Mucosa of rectum (tissue), 2 donors: ENCODE measurements at regions not wholly inside any gene's neighbourhood (a gene's known extent, or its start where the extent isn't known, plus 50 kb on each side); places are given as distances from the start of the nearest gene placed in this dataset.

ENCODE experiments used
- H3K27ac ChIP-seq, 2 donors: one replicate each; pipeline ENCODE4 v1.7.0; 2013; ENCODE audit warnings: inconsistent platforms in 2 of 2, low read depth in 2 of 2, low read length in 2 of 2
- H3K27me3 ChIP-seq, 2 donors: one replicate each; pipeline ENCODE4 v1.7.0; 2013; ENCODE audit warnings: low read length in 2 of 2; ENCODE audit not compliant: control insufficient read depth in 2 of 2, insufficient read depth in 2 of 2
- H3K36me3 ChIP-seq, 2 donors: one replicate each; pipeline ENCODE4 v1.7.0; 2013; ENCODE audit warnings: low read length in 2 of 2; ENCODE audit not compliant: control insufficient read depth in 2 of 2, insufficient read depth in 2 of 2
- H3K4me1 ChIP-seq, 2 donors: one replicate each; pipeline ENCODE4 v1.7.0; 2013; ENCODE audit warnings: low read length in 2 of 2, mild to moderate bottlenecking in 1 of 2; ENCODE audit not compliant: control insufficient read depth in 2 of 2, insufficient read depth in 2 of 2
- H3K4me3 ChIP-seq, 2 donors: one replicate each; pipeline ENCODE4 v1.7.0; 2013; ENCODE audit warnings: low read length in 2 of 2
- H3K9ac ChIP-seq, 2 donors: one replicate each; pipeline ENCODE4 v1.7.0; 2013; ENCODE audit warnings: low read length in 2 of 2, low read depth in 1 of 2, mild to moderate bottlenecking in 1 of 2
- H3K9me3 ChIP-seq, 2 donors: one replicate each; pipeline ENCODE4 v1.7.0; 2013; ENCODE audit warnings: low read length in 2 of 2; ENCODE audit not compliant: control insufficient read depth in 2 of 2
- donor health status: healthy.
- donor health status: Normal muscosa, but diverticular disease.

DNA sequence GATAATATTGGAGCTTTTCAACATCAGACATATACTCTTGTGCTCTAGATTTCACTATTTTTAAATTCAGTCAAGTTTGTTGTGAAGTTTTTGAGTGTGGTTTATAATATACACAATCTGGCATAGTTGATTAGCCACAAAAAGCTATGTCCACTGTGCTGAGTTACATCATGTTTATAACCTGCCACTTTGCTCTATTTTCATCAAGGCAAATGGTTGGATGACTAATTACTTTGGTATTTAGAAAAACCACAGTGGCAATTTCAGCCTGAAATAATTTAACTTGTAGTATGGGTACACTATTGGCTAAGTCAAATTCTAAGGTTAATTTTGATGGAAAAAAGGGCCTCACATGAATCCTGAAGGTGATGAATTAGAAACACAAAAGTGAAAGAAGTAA lies 262.6 kb downstream of the C4orf33 start:
- Histone ChIP-seq H3K4me1 (no peaks in the 10 kb centered on the region), H3K27ac (no peak overlapping the region), H3K9ac (no peak overlapping the region), H3K4me3 (no peak overlapping the region), H3K9me3 (no peaks in the 10 kb centered on the region), H3K36me3 (no peaks in the 10 kb centered on the region), H3K27me3 (peaks cover 0 to 5% of the 10 kb centered on the region in 2 donors)

DNA sequence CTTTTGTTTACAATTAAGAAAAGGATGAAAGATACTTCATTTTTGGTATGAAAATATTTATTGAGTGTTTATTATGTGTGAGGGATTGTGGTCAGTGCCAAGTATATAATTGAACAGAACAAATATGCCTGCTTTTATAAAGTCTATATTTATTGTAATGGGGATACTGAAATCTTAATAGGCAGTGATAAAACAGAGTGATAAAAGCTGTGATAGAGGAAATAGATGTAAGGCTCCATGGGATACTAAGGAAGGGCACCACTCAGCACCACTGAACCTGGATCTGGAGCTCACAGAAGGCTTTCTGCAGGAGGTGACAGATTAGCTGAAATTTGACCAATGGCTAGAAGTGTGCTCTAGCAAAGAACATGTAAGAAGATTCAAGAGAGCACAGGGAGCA lies 263.5 kb downstream of the C4orf33 start:
- peaks cover 0 to 8% of the 10 kb centered on the region in 2 donors for H3K27me3 ChIP-seq
- no peaks in the 10 kb centered on the region for H3K9me3 ChIP-seq
- no peaks in the 10 kb centered on the region for H3K36me3 ChIP-seq
- H3K9ac ChIP-seq: no peak overlapping the region
- H3K27ac ChIP-seq: no peak overlapping the region
- no peak overlapping the region for H3K4me3 ChIP-seq
- H3K4me1 ChIP-seq: no peaks in the 10 kb centered on the region

DNA sequence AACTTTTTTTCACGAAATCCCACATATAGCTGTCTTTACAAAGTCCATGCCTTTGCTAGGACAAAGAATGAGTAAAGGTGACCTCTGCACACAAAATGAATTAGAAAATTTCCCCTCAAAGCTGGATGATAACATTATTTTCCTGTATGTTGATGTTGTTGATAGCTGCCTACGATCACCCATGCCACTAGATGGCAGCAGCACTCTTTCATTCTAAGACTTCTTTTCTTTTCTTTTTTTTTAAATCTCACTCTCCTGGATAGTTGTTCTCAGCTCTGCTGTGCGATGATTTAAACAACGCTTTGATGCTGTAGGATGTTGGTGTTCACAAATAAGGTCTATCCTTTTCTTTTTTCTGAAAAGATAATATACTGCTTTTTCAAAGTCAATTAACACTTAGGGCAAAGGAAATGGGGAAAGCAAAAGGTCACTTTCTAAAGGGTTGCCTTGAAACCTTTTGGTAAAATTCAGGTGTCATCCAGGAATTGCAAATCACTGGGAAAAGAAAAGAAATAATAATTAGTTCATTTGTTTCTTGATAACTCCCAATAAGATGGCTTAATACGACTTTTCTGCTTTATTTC lies 266.8 kb downstream of the C4orf33 start:
- Histone ChIP-seq H3K9ac (no peak overlapping the region), H3K27ac (no peak overlapping the region)

DNA sequence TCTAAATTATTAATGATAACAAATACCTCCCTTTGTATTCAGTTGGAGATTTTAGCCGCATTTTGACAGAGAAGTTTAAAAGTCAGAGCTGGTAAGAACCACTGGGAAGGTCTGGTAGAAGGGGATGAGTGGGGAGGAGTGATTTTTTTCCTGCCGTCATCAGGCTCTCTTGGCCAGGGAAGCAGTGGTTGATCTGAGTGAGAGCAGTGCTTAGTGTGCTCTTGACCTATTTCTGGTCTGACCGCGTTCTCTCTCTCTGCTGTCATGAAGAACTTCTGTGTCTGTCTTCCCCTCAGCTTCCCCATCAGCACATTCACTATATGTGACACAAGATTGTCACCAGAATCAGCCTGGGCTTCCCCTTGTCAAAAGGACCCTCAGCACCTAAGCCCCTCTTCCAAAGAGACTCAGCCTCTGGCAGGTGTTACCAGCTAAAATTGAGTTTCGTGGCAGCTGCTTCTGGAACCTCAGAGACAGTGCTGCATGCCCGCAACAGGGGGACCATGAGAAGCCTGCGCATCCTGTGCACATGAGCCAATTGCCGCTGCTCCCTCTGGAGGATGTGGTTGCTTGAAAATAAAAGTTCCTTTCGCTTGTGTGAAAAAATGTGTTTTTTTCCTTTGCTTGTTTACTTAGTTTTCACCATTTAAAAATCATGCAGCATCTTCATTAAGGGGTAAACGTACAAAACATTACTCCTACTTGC lies 268.9 kb downstream of the C4orf33 start:
- H3K9me3 ChIP-seq: no peaks in the 10 kb centered on the region
- no peaks in the 10 kb centered on the region for H3K4me1 ChIP-seq
- H3K27me3 ChIP-seq: peaks cover 0 to 8% of the 10 kb centered on the region in 2 donors

More for the DNA sequence above, 266.8 kb downstream of the C4orf33 start:
- Histone ChIP-seq H3K27me3 (peaks cover 0 to 8% of the 10 kb centered on the region in 2 donors), H3K36me3 (no peaks in the 10 kb centered on the region), H3K9me3 (no peaks in the 10 kb centered on the region), H3K4me3 (no peak overlapping the region), H3K4me1 (no peaks in the 10 kb centered on the region)

DNA sequence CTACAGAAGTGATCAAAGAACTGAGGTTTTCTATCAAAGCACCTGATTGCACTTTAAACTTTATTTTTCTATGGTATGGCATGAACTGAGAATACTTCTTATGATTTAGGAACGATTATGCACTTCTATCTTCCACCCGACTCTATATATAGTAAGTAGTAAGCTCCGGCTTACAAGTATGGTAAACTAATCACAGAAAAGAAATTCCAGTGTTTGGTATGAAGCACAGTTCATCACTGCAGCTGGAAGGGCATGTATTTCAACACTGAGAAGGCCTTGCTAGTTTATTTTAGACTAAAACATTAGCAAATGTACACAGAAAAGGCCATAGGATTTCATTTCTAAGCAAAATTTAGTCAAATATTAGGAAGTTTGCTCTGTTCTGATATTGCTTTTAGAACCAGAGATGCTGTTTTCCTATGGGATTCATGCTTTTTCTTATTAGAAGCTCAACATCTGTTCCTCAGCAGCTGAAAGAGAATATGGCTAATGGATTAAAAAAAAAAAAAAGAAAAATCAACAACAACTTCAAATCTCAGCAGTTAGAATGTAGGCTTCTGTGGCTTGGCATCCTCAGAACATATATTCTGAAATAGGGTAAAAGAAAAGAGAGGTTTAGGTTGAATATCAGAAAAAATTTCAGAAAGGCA lies 273.5 kb downstream of the C4orf33 start:
- Histone ChIP-seq H3K4me1 (no peaks in the 10 kb centered on the region), H3K27me3 (no peaks in the 10 kb centered on the region), H3K36me3 (no peaks in the 10 kb centered on the region), H3K4me3 (no peak overlapping the region), H3K27ac (no peak overlapping the region), H3K9ac (no peak overlapping the region), H3K9me3 (no peaks in the 10 kb centered on the region)

More for the DNA sequence above, 268.9 kb downstream of the C4orf33 start:
- Histone ChIP-seq H3K9ac (no peak overlapping the region), H3K4me3 (no peak overlapping the region), H3K36me3 (no peaks in the 10 kb centered on the region), H3K27ac (no peak overlapping the region)

DNA sequence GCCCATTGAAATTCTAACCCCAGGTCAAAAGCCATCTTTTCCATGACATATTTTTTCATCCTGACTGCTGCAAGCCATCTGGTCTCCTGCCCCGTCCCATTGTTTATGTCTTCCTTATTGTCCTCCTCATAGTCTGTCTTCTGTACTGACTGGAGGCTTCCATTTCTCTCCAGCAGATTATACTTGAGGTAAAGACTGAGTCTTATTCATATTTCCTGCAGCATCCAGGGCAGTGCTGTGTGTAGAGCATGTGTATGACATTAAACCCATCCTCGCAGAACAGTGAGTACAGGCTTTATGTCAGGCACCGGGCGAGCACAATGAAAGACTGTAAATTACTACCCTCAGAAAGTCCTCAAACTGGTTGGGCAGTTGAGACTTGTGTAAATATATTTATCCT lies 275.1 kb downstream of the C4orf33 start:
- H3K27ac ChIP-seq: no peak overlapping the region
- no peaks in the 10 kb centered on the region for H3K9me3 ChIP-seq
- no peaks in the 10 kb centered on the region for H3K36me3 ChIP-seq
- no peak overlapping the region for H3K9ac ChIP-seq
- H3K4me1 ChIP-seq: no peaks in the 10 kb centered on the region
- H3K27me3 ChIP-seq: no peaks in the 10 kb centered on the region
- H3K4me3 ChIP-seq: no peak overlapping the region

DNA sequence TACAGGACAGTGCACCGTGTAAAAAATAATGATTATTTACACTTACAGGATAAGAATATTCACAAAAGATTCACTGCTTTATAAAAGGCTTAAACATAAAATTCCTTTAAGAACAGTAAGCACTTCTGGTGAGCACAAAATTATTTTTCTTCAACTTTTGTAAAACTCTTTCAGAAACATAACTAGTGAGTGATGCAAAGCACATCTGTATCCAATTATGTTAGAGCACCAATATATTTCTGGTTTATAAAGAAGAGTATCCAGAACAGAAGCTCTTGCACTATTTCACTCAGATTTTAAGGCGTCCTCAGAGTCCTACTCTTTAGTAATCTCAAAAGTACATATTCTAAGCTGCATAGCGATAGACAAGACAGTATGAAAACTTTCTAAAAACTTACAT lies 276.0 kb downstream of the C4orf33 start:
- Histone ChIP-seq H3K36me3 (no peaks in the 10 kb centered on the region), H3K27ac (no peak overlapping the region), H3K9ac (no peak overlapping the region), H3K4me3 (no peak overlapping the region), H3K27me3 (no peaks in the 10 kb centered on the region), H3K4me1 (no peaks in the 10 kb centered on the region), H3K9me3 (no peaks in the 10 kb centered on the region)

DNA sequence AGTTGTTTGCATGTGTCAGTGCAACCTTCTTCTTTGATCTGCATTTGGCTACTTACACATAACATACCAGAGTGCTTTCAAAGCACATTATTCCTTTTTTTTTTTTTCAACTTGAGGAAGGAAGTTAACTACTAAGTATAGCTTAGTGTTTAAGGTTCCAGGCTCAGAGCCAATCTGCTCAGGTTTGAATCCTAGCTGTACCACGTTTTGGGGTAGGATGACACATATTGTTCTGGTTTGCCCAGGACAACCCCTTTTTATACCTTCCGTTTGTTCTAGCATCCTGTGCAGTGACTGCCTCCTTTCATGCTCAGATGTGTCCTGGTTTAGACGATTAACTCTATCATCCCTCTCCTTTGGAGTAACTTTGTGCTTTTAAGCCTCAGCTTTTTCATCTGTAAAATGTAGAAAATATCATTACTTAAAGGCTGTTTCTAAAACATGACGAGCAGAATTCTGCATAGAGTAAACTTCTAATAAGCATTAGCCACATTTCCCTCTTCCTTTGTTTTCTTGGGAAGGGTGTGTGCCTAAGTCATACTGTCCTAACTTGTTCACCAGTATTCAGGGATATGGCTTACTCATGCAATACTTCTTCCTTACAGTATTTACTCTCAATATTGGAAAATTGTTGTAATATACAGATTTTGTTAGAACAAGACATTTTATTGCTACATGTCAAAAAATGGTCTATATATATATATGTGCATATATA lies 281.3 kb downstream of the C4orf33 start:
- H3K4me1 ChIP-seq: no peaks in the 10 kb centered on the region
- no peak overlapping the region for H3K9ac ChIP-seq
- no peak overlapping the region for H3K4me3 ChIP-seq
- no peaks in the 10 kb centered on the region for H3K36me3 ChIP-seq
- H3K9me3 ChIP-seq: no peaks in the 10 kb centered on the region
- H3K27ac ChIP-seq: no peak overlapping the region
- no peaks in the 10 kb centered on the region for H3K27me3 ChIP-seq

DNA sequence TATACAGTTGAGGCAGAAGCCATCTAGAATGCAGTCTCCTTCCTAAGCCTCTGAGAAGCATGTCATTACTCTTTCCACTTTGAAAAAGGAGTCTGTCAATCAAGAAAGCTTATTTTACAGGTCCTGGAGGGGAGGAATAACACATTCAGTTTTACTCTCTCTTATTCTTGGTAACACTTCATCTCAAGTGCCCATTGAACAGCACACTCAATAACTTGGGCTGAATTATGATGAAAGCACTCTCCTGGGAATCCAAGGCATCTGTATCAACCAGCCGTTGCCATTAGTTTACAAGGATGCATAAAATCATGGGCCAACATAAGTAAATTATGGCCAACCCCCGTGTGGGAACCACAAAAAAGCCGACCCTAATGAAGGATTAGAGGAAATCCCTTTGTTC lies 282.4 kb downstream of the C4orf33 start:
- Histone ChIP-seq H3K4me1 (no peaks in the 10 kb centered on the region), H3K27ac (no peak overlapping the region), H3K36me3 (no peaks in the 10 kb centered on the region), H3K9ac (no peak overlapping the region), H3K27me3 (no peaks in the 10 kb centered on the region), H3K4me3 (no peak overlapping the region), H3K9me3 (no peaks in the 10 kb centered on the region)

DNA sequence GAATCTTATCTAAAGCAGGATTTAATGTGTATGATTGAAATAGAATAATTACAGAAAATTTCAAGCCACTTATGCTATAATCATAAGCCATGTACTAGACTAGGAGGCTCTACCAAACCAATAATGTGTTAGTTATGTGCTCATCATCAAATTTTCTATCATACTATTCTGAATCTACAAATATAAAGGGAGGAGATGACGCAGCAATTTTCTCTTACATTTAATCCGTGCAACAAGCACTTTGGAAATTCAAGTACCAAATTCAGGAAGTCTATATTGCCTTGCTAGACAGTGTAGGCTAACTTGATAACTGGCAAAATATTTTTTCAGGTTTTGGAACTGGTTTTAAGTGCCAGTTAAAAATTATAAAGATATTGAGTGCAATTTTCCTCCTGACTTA lies 283.5 kb downstream of the C4orf33 start:
- no peaks in the 10 kb centered on the region for H3K36me3 ChIP-seq
- no peak overlapping the region for H3K27ac ChIP-seq
- no peak overlapping the region for H3K9ac ChIP-seq
- H3K4me3 ChIP-seq: no peak overlapping the region
- H3K9me3 ChIP-seq: no peaks in the 10 kb centered on the region
- no peaks in the 10 kb centered on the region for H3K4me1 ChIP-seq
- H3K27me3 ChIP-seq: no peaks in the 10 kb centered on the region
